Thoracic aorta (tissue), 2 donors: ENCODE measurements at regions not wholly inside any gene's neighbourhood (a gene's known extent, or its start where the extent isn't known, plus 50 kb on each side); places are given as distances from the start of the nearest gene placed in this dataset.

Experiments
- ATAC-seq: fragments of 150-250 bp; one replicate; pipeline ENCODE4 v1.8.0; 2017; ENCODE audit warnings: low read depth; ENCODE audit not compliant: insufficient number of reproducible peaks, low FRiP score
- DNase-seq: peaks from one replicate; pipeline ENCODE4 v3.0.0-alpha.2; 2020; ENCODE audit warnings: low spot score
- H3K27ac ChIP-seq, 2 donors: fragments of 200-600 bp; sonication (generic); 1 replicate in 1 of 2; 2 replicates in 1 of 2; pipeline ENCODE4 v1.5.1; 2016; ENCODE audit warnings: mild to moderate bottlenecking in 2 of 2, moderate library complexity in 2 of 2
- H3K27me3 ChIP-seq: fragments of 200-600 bp; sonication (generic); replicated peaks from 2 replicates; pipeline ENCODE4 v1.6.0; 2016; ENCODE audit warnings: mild to moderate bottlenecking; ENCODE audit not compliant: insufficient read depth
- H3K36me3 ChIP-seq: fragments of 200-600 bp; sonication (generic); one replicate; pipeline ENCODE4 v1.5.1; 2016
- H3K4me1 ChIP-seq, 2 donors: fragments of 200-600 bp; sonication (generic); 1 replicate in 1 of 2; 2 replicates in 1 of 2; pipeline versions ENCODE4 v1.5.1 to v1.6.0; 2016; ENCODE audit warnings: low read depth in 2 of 2, mild to moderate bottlenecking in 1 of 2; ENCODE audit not compliant: control insufficient read depth in 1 of 2
- H3K4me3 ChIP-seq: fragments of 200-600 bp; sonication (generic); 2 replicates; pipeline ENCODE4 v1.5.1; 2016; ENCODE audit warnings: mild to moderate bottlenecking
- H3K9me3 ChIP-seq: fragments of 200-600 bp; sonication (generic); 2 replicates; pipeline ENCODE4 v1.5.1; 2016
- CTCF ChIP-seq: fragments of 200-600 bp; sonication (generic); IDR thresholded peaks from one replicate; pipeline ENCODE4 v1.5.1; 2019; ENCODE audit warnings: antibody characterized with exemption

DNA sequence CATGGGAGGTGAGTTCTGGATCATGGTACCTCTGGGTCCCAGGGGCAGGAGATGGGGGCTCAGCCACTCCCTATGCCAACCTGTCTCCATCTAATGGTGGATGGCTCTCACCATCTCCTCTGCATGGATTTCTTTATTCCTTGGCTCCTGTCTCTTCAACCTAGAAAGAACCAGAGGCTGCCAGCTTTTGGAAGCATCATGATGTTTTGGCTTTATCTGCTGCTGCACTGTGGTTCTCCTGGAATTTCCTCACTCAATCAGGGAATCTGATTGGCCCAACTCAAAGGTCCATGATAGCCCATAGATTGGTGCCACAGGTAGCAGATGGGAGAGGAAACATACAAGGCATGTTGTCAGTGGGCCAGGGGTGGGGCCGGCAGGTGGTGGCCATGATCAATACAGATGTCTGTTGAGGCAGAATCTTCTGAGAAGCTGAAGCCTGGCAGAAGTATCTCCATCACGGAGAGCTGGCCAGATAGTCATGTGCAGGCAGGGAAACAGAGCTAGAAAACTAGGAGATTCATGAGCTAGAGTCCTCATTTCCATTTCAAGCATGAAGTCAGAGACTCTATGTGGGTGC is 158.2 kb downstream of the MACROH2A1 start:
- H3K9me3 ChIP-seq: no peaks in the 10 kb centered on the region
- H3K36me3 ChIP-seq: no peaks in the 10 kb centered on the region
- no peak for TF ChIP-seq CTCF
- DNase-seq: no peak
- H3K4me1 ChIP-seq: peaks cover 55 to 93% of the 10 kb centered on the region in 2 donors
- ATAC-seq: no peak
- H3K4me3 ChIP-seq: no peak overlapping the region
- H3K27me3 ChIP-seq: no peaks in the 10 kb centered on the region
- H3K27ac ChIP-seq: peak overlapping the region; percentile 92 to 94

- Histone ChIP-seq H3K4me3 (no peak overlapping the region), H3K27ac (peak overlapping the region; percentile 92 to 94), H3K4me1 (peaks cover 54 to 87% of the 10 kb centered on the region in 2 donors), H3K9me3 (no peaks in the 10 kb centered on the region), H3K27me3 (no peaks in the 10 kb centered on the region), H3K36me3 (no peaks in the 10 kb centered on the region)
- ATAC-seq (no peak), DNase-seq (no peak)
- TF ChIP-seq CTCF: no peak
These were observed 158.8 kb downstream of the MACROH2A1 start for GRCh38 chr5:135240283-135240633.

DNA sequence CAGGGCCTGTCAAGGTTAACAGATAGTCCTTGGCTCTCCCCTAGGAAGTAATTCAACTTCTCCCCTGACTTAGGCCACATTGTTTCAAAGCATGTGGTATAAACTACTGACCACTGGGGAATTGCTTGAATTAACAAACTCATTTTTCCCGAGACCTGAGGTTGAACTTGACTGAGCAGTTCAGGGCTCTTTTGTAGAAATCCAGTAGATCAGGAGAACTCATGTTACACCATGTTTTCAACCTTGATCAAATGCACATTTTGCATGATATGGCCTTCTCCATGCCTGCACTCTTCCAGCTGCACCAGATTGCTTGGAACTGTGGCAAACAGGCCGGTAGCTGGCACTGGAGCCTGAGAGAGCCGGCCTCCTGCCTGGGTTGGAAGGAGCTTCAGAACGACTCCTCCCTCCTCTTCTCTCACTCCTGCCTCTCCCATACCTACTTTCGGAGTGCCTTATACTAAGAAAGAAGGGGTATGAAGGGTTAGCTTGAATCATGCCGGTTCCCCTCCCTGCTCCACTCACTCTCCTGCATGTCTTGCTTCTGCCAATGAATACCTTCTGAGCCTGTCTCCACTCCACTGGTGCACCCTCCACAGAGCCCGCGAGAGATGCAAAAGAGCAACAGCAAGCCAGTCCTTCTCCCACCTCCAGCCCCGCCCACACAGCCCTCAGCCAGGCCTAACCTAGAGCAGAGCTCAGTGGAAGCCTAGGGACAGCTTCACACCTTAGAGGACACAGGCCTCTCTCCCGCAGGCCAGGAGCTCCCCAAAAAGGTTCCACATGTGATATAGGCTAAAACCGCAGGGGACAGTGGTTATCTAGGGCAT is 159.4 kb downstream of the MACROH2A1 start:
- Histone ChIP-seq H3K9me3 (no peaks in the 10 kb centered on the region), H3K27me3 (no peaks in the 10 kb centered on the region), H3K36me3 (no peaks in the 10 kb centered on the region), H3K4me3 (no peak overlapping the region), H3K4me1 (peaks cover 54 to 82% of the 10 kb centered on the region in 2 donors), H3K27ac (peak overlapping the region; percentile 92 to 94)
- no peak for TF ChIP-seq CTCF
- DNase-seq (no peak), ATAC-seq (no peak)

DNA sequence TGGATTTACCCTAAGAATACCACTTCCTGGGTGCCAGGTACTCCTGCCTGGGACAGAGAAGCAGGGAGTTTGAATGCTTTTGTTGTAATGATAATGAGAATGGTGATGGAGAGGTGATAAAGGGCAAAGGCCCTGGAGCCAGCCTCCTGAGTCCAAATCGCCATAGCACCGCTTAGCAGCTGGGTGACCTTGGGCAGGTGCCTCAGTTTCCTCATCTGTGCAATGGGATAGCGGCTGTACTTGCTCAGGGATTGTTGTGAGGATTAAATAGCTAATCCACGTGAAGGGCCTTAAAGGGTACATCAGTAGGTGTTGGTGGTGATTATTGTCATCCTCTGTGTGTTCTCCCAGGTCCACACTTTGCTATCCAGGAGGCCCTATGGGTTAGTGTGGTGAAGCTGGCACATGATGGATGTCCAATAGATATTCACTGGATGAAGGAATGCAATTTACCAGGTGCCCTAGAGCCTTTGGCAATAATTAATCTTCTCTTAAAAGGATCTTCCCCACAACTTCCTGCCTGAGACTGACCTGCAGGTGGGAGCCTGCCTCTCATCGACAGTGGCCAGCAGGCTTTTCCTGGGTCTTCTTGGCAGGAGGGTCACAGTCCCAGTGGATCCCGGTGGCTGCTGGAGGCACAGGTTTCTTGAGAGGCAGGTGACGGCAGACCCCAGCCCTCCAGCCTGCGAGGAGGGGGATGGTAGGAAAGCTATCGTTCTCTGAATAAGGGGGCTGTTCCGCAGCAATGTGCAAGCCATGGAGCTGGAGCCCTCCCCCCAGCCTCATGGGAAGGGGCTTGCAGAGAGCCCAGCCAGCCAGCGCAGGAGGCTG is 160.2 kb downstream of the MACROH2A1 start:
- no peak overlapping the region for H3K4me3 ChIP-seq
- peak overlapping the region; percentile 92 to 94 for H3K27ac ChIP-seq
- peaks cover 53 to 73% of the 10 kb centered on the region in 2 donors for H3K4me1 ChIP-seq
- ATAC-seq (no peak), DNase-seq (no peak)
- H3K27me3 ChIP-seq: no peaks in the 10 kb centered on the region
- no peaks in the 10 kb centered on the region for H3K9me3 ChIP-seq
- TF ChIP-seq CTCF: no peak
- H3K36me3 ChIP-seq: no peaks in the 10 kb centered on the region

DNA sequence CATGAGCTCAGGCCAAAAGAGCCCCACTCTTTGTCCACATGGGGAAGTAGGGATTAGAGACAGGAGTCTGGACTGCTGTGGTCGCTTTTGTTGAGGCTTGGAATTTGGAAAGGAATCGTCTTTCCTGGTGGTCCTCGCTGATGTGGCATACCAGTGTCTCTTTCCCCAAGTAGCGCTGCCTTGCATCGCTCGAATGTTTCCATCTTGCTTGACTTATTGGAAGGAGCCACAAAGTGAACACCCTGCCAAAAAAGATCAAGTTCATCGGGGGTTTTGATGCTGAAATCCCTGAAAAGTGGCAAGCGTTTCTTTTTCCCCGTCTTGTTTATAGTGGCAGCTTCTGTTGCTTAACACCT is 161.3 kb downstream of the MACROH2A1 start:
- no peak for TF ChIP-seq CTCF
- Histone ChIP-seq H3K27me3 (no peaks in the 10 kb centered on the region), H3K4me3 (no peak overlapping the region), H3K4me1 (peaks cover 43 to 72% of the 10 kb centered on the region in 2 donors), H3K9me3 (no peaks in the 10 kb centered on the region), H3K27ac (peak overlapping the region in 1 of 2 donors; percentile 49), H3K36me3 (no peaks in the 10 kb centered on the region)
- DNase-seq (no peak), ATAC-seq (no peak)
